ENCODE measurements at regions not wholly inside any gene's neighbourhood (a gene's known extent, or its start where the extent isn't known, plus 50 kb on each side); places are given as distances from the start of the nearest gene placed in this dataset.

GRCh38 chr1:59141267-59141863 lies 155.5 kb upstream of the FGGY start:
- no peak for DNase-seq (ENCODE audit: low read depth in 2 of 2, low spot score in 1 of 2)

- DNase-seq (ENCODE audit: low read depth in 2 of 2, low spot score in 1 of 2), result no peak
Measured at GRCh38 chr1:59142311-59143132, 154.4 kb upstream of the FGGY start.

- DNase-seq (ENCODE audit: low read depth in 2 of 2, low spot score in 1 of 2), result no peak
Measured at GRCh38 chr1:59143133-59143487, 153.8 kb upstream of the FGGY start.

- no peak for DNase-seq (ENCODE audit: low read depth in 2 of 2, low spot score in 1 of 2)
Measured at GRCh38 chr1:59143811-59144210, 153.1 kb upstream of the FGGY start.

GRCh38 chr1:59144959-59145358 lies 151.9 kb upstream of the FGGY start:
- no peak for DNase-seq (ENCODE audit: low read depth in 2 of 2, low spot score in 1 of 2)

GRCh38 chr1:59146056-59146455 lies 150.8 kb upstream of the FGGY start:
- no peak for DNase-seq (ENCODE audit: low read depth in 2 of 2, low spot score in 1 of 2)

GRCh38 chr1:59146651-59147358 lies 150.1 kb upstream of the FGGY start:
- peak in 1 of 2 donors; percentile 8 for DNase-seq (ENCODE audit: low read depth in 2 of 2, low spot score in 1 of 2)

GRCh38 chr1:59149435-59149834 lies 147.5 kb upstream of the FGGY start:
- DNase-seq (ENCODE audit: low read depth in 2 of 2, low spot score in 1 of 2), result no peak

- DNase-seq (ENCODE audit: low read depth in 2 of 2, low spot score in 1 of 2), result no peak
Measured at GRCh38 chr1:59150577-59151386, 146.1 kb upstream of the FGGY start.

GRCh38 chr1:59151387-59151761 lies 145.5 kb upstream of the FGGY start:
- no peak for DNase-seq (ENCODE audit: low read depth in 2 of 2, low spot score in 1 of 2)

GRCh38 chr1:59151860-59152259 lies 145.0 kb upstream of the FGGY start:
- no peak for DNase-seq (ENCODE audit: low read depth in 2 of 2, low spot score in 1 of 2)

GRCh38 chr1:59152511-59152910 lies 144.4 kb upstream of the FGGY start:
- no peak for DNase-seq (ENCODE audit: low read depth in 2 of 2, low spot score in 1 of 2)

GRCh38 chr1:59154401-59154800 lies 142.5 kb upstream of the FGGY start:
- no peak for DNase-seq (ENCODE audit: low read depth in 2 of 2, low spot score in 1 of 2)

- DNase-seq (ENCODE audit: low read depth in 2 of 2, low spot score in 1 of 2), result no peak
Measured at GRCh38 chr1:59155351-59155750, 141.5 kb upstream of the FGGY start.

GRCh38 chr1:59156051-59156450 lies 140.8 kb upstream of the FGGY start:
- no peak for DNase-seq (ENCODE audit: low read depth in 2 of 2, low spot score in 1 of 2)

GRCh38 chr1:59156526-59157199 lies 140.2 kb upstream of the FGGY start:
- DNase-seq (ENCODE audit: low read depth in 2 of 2, low spot score in 1 of 2), result no peak

GRCh38 chr1:59158321-59158720 lies 138.6 kb upstream of the FGGY start:
- no peak for DNase-seq (ENCODE audit: low read depth in 2 of 2, low spot score in 1 of 2)

GRCh38 chr1:59159557-59160203 lies 137.2 kb upstream of the FGGY start:
- DNase-seq (ENCODE audit: low read depth in 2 of 2, low spot score in 1 of 2), result no peak

GRCh38 chr1:59161136-59161535 lies 135.8 kb upstream of the FGGY start:
- DNase-seq (ENCODE audit: low read depth in 2 of 2, low spot score in 1 of 2), result no peak

GRCh38 chr1:59162665-59163064 lies 134.2 kb upstream of the FGGY start:
- no peak for DNase-seq (ENCODE audit: low read depth in 2 of 2, low spot score in 1 of 2)
